NCI-H510A treated with DMSO at 0.1 percent for 48 hours (cell line): ENCODE measurements at regions not wholly inside any gene's neighbourhood (a gene's known extent, or its start where the extent isn't known, plus 50 kb on each side); places are given as distances from the start of the nearest gene placed in this dataset.

Experiments
- DNase-seq: peaks from one replicate; lab custom pipeline; 2025; lab: John Stamatoyannopoulos, UW

DNA sequence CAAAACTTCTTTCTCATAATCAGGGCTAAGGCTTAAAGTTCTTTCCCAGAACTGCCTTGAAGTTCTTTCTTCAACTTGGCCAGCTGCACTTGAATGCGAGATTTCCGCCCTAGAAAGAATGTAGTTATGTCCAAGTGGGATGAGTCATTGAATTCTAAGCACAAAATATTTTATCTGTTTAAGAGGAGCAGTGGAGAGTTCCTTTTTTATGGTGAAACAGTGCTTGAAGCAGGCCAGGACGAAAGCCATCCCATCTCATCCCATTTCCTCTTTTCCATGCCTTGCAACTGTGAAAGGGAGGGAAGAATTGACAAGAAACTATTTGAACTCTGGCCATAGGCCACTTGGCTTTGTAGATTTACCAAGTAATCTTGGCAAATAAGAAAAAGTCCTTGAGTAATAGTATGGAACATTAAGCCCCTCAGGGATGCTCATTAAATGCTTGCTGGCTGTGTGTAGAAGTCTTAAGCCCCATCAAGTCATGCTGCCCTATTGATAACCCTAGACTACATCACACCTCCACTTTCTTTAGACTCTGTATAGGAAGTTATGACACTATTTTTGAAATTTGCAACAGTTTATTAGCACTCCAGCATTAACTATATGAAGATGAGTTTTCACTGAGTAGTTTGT lies 174.5 kb downstream of the KCTD12 start:
- no peak for DNase-seq

DNA sequence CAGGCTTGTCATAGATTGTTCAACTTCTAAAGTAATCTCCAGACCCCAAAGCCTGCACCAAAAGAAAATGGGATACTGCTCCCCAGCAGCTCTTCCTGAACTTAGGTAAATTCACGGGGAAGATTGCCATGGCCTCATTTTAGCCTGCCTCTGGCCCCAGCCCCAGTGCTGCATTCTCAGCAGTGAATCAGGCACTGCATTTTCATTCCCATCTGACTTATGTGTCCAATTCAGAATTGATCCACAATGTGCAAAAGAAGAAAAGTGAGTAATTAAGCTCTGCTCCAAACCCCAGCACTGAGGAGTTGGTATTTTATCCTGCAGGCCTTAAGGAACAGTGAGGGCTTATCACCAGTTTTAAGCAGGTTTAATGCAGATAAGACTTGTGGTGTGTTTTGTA lies 176.4 kb downstream of the KCTD12 start:
- DNase-seq = no peak

DNA sequence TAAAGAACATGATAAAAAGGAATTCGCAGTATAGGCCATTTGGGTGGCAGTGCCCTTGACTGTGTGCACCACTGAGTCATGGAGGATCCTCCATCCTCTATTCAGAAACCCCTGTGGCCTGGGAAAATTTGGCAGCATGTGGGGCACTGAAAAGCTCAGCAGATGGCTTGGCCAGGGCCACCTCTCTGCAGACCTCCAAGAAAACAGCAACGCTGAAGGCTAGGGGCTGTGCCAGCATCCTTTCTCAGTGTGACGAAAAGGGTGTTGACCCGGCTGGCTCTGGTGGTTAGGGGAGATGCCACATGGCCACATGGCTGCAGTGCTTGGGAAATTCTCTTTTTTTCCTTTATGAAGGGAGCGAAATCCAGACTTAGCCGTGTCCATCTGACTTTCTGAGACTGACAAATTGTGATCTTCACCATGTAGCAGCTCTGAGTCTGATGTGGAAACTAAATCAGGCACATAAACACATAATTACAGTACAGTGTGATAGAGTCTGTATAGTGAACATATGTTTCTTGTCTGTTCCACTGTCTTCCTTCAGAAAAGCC lies 178.0 kb downstream of the KCTD12 start:
- DNase-seq = no peak

DNA sequence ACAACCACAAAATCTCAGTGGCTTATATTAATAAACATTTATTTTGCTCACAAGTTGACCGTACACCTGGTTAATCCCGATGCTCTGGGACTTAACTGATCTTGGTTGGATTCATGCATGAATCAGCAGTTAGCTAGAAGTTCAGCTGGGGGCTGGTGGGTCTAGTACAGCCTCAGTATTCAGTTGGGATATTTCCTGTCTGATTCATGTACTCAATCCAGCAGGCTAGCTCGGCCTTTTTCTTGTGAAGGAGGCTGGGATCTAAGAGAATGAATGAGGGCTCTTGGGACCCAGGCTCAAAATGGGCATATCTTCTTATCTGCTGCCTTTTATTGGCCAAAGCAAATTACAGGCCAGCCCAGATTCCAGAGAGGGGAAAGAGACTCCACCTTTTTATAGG lies 178.8 kb downstream of the KCTD12 start:
- DNase-seq = no peak

DNA sequence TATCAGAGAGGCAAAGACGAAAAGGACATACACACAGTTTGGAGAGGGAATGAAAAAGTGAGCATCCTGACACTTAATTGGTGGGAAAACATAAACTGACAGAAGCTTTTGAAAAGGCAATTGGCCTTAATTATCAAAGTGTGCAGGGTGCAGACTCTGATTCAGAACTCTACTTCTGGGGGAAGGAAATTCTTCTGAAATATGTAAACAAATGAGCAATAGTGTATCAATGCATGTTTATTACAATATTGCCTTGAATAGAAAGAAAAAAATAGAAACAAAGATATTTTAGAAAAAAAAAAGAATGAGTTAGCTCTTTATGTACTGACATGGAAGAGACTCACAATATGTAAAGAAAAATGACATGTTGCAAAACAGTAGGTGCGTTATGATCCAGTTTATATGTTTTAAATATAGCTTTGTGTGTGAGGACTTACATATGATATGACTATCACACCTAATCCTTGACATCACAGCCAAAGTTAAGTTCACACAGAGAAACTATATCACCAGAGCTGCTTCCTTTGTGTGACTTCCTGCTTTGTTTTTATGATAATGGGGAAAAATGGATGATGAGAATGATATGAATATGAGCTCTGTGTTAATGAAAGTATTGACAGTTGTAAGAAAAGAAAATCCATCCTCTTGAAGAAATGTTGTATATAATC lies 182.4 kb downstream of the KCTD12 start:
- no peak for DNase-seq

DNA sequence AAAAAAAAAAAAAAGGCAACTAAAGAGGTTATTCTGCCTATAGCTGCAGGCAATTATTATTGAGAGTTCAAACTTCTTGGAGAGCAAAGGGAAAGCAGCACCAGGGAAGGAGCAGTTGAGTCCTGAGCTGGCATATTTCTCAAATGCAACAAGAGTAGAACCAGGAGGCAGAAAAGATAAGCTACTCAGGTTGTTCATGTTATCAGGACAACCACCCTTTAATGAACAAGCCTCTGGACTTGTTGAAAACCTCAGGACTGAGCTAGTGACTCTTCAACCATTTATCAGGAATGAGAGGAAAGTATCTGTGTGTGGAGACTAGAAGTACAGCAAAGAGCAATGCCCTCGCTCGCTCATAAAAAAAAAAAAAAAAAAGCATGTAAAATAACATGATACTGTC lies 183.0 kb downstream of the KCTD12 start:
- no peak for DNase-seq

DNA sequence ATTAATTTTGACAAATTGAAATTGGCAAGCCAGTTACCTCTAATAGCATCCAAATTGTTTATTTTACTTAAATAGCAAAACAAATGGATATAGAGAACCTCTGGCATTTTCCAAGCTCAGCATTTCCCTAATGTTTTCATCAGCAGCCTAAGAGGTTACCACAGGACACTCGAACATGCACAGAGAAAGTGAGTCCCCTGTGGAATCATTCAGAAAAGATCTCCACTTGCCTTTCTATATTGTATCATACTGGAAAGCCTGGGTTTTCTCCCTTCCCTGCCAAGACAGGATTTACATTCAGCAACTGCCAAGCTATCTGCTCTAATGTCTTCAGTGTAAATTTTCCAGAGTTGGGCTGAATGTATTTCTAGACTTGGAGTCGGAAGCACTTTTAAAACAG lies 188.9 kb downstream of the KCTD12 start:
- no peak for DNase-seq

DNA sequence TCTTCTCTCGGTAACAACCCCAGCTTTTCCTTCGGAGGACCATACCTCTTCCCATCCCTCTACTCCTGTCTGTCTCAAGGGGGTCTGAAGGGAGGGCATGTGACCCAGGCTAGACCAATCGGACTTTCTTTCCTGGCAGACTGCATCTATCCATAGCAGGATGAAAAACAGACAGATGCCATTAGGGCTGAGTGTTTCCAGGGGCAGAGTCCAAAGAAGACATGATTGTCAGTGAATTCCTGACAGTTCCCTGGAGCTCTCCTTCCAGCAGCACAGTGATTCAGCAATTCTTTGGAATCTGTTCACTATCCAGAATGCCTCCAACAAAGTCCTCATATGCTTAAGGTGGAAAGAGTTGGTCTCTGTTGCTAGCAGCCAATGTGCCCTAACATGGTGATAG lies 189.8 kb downstream of the KCTD12 start:
- DNase-seq = no peak

DNA sequence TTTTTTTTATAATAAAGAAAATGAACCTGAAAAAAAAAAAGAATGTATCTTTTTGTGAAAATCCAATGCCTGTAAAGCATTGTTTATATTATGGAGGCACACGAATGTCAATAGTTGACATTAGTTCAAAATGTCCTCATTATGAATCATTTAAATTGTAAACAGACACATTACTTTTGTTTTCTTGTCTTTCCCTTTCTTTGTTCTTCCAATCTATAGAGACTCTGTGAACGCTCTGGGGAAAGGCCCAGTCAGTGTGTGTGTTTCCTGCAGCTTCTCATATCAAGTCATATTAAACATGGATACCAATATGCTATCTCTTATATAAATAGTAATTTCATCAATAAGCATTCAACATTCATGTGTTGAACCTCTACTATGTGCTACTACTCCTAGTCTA lies 193.1 kb downstream of the KCTD12 start:
- no peak for DNase-seq

DNA sequence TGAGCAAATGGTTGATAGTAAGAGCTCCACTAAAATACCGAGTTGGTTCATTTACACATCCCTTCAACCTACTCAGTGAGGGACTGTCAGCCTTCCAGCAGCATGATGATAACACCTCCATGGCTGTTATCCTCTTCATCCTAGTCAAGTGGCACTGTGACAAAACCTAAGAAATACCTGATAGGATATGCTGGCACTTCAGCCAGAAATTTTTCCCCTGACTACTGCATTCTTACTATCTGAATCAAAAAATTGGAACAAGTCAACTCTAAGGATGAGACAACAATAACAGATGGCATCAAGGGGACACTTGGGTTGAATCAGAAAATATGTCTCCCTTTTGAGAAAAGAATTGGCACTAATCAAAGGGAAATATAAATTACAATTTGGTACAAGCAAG lies 193.9 kb downstream of the KCTD12 start:
- DNase-seq = no peak

DNA sequence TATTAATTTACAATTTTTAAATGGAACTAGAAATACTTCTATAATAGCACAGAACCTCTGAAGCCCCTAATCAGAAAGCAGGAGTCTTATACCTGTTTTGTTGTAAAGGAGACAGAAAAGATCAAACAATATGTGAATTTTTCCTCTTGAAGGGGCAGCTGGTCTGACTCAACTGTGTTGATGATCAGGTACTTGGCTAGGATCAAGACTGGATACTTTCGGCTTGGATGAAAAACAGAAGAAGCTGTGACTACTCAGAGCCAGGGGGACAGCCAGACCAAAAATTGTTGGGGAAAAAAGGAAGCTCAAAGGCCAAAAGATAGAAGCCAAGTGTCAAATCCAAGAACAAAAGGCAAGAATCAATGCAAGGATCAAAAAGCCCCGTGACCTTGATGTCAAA lies 195.6 kb downstream of the KCTD12 start:
- DNase-seq = no peak

DNA sequence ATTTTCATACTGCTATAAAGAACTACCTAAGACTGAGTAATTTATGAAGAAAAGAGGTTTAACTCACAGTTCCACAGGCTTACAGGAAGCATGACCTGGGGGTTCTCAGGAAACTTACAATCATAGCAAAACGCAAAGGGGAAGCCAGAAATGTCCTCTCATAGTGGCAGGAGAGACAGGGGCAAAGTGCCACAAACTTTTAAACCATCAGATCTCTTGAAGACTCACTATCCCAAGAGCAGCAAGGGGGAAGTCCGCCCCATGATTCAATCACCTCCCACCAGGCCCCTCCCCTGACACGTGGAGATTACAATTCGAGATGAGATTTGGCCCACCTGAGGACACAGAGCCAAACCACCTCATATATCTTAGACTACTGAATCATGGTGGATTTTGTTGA lies 198.7 kb downstream of the KCTD12 start:
- DNase-seq = no peak

DNA sequence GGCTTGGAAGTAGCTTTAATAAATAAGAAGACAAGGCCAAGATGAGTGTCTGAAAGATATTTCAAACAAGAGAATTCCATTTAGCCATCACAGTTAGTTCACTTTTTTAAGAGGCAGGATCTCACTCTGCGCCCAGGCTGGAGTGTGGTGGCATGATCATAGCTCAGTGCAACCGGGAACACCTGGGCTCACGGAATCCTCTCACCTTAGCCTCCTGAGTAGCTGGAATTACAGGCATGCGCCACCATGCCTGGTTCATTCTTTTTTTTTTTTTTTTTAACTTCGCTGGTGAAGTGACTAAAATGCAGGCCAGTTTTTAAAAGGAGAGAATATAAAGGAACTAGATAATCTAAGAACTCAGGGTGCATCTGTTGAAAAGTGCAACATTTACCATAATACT lies 200.3 kb downstream of the KCTD12 start:
- DNase-seq = no peak

DNA sequence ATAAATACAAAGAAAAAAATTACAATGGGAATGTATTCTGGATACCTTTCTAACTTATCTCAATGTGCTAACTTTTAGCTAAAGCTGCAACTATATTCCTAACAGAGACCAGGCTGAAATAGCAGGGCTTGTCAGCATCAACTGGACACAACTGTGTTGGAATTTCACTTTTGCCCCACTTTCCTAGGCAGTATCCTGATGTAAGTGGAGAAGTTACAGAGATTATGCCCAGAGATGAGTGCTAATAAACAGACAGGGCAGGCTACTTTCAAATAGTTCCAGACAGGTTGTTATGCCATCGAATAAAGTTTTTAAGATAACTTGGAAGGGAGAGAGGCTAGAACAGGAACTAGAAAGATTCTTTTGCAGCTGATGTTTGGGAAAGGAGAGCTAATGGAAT lies 201.9 kb downstream of the KCTD12 start:
- no peak for DNase-seq

DNA sequence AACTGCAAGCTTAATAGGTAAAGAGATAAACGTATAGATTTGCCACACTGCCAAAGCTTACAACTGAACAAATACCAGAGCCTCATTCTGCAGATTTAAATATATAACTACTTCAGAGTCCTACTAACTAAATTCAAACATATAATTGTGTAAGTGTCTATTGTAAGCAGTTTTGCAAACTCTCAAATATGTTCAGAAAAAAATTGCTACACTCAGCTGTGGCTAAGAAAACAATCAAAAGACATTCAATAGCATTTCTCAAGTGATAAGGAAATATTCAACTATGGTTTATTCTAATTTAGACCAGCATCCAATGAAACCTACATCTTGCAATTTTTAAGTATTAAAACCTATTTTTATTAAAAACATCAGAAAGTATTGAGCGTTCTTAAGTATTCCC lies 202.4 kb downstream of the KCTD12 start:
- DNase-seq = no peak

DNA sequence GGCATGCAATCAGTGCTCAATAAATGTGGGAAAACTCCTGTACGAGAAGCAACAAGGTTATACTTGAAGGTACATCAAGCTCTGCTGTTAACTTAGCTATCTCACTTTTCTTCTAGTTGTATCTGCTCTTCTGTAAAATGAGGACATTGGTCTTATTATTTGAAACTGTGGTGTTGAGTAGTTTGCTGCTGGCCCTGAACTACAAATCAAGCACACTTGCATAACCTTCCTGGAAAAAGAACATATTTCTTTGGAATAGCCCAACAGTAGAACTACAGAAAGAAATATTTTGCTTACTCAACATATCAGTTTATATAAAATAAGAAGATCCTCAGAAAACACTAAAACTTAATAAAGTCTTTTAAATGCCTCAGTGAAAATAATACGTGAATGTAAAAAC lies 203.0 kb downstream of the KCTD12 start:
- DNase-seq = no peak

DNA sequence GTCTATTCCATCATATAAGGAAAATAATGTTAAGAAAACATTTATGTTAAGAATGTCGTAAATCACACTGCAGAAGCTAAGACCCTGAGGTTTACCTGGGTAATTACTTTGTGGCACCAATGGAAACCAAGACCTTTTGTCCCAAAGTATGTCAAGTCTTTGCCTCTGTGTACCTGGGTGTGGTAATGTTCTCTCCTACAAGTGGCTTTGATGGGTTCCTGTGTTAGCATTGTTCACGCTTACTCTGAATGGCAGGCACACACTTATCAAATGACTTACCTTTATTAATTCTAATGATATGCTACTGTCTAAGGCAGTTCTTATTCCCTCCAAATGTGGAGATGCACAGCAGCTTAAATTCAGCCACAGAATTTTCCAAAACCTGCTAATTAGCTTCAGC lies 206.1 kb downstream of the KCTD12 start:
- DNase-seq = no peak

DNA sequence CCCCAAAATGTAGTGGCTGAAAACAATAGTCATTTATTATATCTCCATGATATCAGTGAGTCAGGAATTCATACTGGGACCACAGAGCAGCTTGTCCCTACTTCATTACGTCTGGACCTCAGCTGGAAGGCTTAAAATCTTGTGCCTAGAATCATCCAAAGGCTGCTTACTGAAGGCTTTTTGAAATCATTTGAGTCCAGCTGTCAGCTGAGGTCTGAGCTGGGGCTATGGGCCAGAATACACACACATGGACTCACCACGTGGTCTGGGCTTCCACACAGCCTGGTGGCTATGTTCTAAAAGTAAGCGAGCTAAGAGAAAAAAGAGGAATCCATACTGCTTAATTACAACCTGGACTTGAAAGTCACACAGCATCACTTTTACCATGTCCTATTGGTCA lies 209.2 kb downstream of the KCTD12 start:
- no peak for DNase-seq

DNA sequence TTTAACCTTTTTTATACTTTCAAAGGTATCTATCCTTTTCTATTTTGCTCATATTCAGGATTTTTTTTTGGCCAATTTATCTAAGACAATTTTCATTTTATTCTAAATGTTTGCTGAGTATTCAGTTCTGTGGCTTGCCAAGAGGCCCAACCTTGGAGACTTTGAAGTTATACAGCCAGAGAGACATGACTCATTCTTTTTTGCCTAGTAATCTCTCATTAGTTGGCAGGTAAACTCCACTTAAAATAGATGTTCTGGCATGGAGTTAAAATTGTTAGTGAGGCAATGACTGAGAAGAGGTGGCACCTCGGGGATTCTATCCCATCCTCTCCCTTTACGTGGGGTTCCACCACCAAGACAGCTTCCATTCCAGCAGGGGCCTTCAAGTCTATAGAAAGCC lies 213.8 kb downstream of the KCTD12 start:
- DNase-seq = no peak

DNA sequence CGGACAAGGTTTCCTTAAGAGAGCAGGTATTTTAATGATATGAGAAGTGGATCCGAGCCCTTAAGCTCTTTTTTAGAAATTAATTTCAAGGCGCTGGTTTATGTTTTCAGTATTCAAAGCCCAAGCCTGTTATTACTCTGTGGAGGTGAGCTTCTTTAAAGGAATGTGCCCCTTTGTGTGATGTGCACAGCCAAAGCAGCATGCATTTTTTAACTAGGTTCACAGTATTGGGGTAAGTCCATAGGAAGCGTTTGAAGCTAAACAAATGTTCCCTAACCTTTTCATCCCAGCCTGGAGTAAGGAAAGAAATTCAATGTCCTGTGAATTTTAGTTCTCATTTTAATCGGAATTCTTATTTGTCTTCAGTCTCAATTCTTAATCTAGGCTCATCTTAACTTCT lies 217.5 kb downstream of the KCTD12 start:
- DNase-seq = no peak

DNA sequence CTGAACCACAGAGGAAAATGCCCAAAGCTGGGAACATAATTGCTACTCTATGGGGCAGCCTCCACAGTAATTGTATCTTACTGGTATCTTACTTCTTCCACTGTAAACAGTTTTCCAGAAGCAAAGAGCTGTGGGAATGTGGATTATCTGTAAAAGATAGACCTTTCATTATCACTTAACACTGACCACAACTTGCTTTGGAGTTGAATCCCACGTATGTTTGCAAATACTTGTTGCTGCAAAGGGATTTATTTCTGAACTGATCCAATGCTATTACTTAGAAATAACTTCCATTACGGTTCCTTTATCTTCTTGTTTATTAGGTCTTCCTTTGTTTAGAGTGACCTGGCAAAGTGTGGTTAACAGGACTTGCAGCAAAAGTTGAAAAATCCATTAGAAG lies 218.1 kb downstream of the KCTD12 start:
- no peak for DNase-seq

DNA sequence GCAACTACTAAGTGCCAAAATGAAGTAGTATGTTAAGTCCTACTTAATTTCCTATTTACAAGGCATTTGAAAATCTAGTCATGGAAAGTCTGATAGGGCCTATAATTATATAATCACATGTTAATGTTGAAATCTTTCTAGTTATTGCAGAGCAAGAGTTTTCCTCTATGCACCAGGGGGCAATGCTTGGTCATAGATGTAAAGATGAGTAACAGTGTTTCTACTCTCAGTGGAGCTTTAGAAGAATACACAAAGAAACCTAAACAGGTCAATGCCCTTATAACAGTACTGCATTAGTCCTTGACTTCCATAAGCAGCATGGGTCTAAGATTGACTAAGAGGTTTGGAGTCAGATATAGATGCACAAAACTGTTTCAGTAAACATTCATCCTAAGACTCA lies 218.7 kb downstream of the KCTD12 start:
- no peak for DNase-seq

DNA sequence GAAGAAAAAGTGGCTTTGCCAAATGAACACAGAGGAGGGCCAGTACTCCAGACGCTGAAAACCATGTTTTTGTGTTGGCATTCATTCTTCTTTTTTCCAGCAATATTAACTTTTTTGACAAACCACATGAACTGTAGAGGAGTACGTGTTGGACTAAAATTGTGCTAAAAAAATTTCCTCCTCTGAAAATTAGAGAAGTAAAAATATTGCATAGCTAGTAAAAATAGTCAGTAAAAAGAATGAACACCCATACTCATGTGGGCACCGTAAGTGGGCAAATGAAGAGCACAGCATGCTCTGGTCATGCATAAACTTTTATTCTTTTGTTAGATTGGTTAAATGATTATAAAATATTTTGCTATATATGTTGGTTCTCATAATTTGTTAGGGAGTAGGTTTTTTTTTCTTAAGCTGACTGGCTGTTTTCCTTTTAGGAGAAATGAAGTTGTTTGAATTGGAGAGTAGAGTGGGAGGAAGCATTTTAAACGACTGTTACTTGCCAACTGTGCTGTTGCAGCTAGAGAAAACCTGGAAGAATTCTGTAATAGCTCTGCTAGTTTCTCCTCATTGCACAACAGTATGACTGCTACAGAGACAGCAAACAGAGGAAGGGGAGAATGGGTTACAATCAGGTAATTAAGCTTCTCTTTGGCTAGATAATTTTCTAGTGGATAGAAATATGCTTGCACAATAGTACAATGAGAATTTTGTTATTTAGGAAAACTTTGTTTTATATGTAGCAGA lies 222.4 kb downstream of the KCTD12 start:
- DNase-seq = no peak
